GM18507 (cell line): ENCODE measurements at regions not wholly inside any gene's neighbourhood (a gene's known extent, or its start where the extent isn't known, plus 50 kb on each side); places are given as distances from the start of the nearest gene placed in this dataset.

Experiments
- DNase-seq: peaks from one replicate; pipeline ENCODE4 v3.0.0; 2011; ENCODE audit warnings: low read depth; ENCODE audit not compliant: insufficient read length; ENCODE audit errors: extremely low spot score
- FAIRE-seq: peaks from 2 replicates; lab custom pipeline; 2011; peaks lifted over from hg19 to GRCh38; lab: Jason Lieb, UNC

GRCh38 chr3:177758126-177758525 is 560.8 kb upstream of the TBL1XR1 start:
- no peak for FAIRE-seq
- no peak for DNase-seq

GRCh38 chr3:177760803-177761202 is 563.5 kb upstream of the TBL1XR1 start:
- DNase-seq: no peak
- FAIRE-seq: no peak

GRCh38 chr3:177764377-177764912 is 567.2 kb upstream of the TBL1XR1 start:
- DNase-seq: no peak
- FAIRE-seq: no peak

- no peak for FAIRE-seq
Observed at GRCh38 chr3:177764933-177765332, 567.7 kb upstream of the TBL1XR1 start.

GRCh38 chr3:177770383-177771230 is 573.3 kb upstream of the TBL1XR1 start:
- FAIRE-seq (no peak), DNase-seq (no peak)

More at GRCh38 chr3:177764933-177765332, 567.7 kb upstream of the TBL1XR1 start:
- no peak for DNase-seq

GRCh38 chr3:177771780-177772179 is 574.5 kb upstream of the TBL1XR1 start:
- FAIRE-seq: no peak
- no peak for DNase-seq

- DNase-seq: no peak
Observed at GRCh38 chr3:177772908-177773557, 575.8 kb upstream of the TBL1XR1 start.

GRCh38 chr3:177773717-177774116 is 576.4 kb upstream of the TBL1XR1 start:
- DNase-seq (no peak), FAIRE-seq (no peak)

More at GRCh38 chr3:177772908-177773557, 575.8 kb upstream of the TBL1XR1 start:
- FAIRE-seq: no peak

- FAIRE-seq: no peak
- no peak for DNase-seq
Observed at GRCh38 chr3:177776661-177777101, 579.4 kb upstream of the TBL1XR1 start.

GRCh38 chr3:177777699-177778098 is 580.4 kb upstream of the TBL1XR1 start:
- DNase-seq (peak; percentile 17), FAIRE-seq (peak; percentile 53)

GRCh38 chr3:177778633-177779032 is 581.4 kb upstream of the TBL1XR1 start:
- FAIRE-seq: no peak

GRCh38 chr3:177781686-177782161 is 584.4 kb upstream of the TBL1XR1 start:
- no peak for DNase-seq
- no peak for FAIRE-seq

More at GRCh38 chr3:177778633-177779032, 581.4 kb upstream of the TBL1XR1 start:
- DNase-seq: no peak

GRCh38 chr3:177783338-177783737 is 586.1 kb upstream of the TBL1XR1 start:
- FAIRE-seq: no peak
- DNase-seq: no peak

- FAIRE-seq (no peak), DNase-seq (no peak)
Observed at GRCh38 chr3:177783767-177784166, 586.5 kb upstream of the TBL1XR1 start.

- DNase-seq (no peak), FAIRE-seq (no peak)
Observed at GRCh38 chr3:177787279-177788041, 590.2 kb upstream of the TBL1XR1 start.

- no peak for FAIRE-seq
- DNase-seq: no peak
Observed at GRCh38 chr3:177789500-177789899, 592.2 kb upstream of the TBL1XR1 start.

GRCh38 chr3:177792311-177793030 is 595.2 kb upstream of the TBL1XR1 start:
- DNase-seq: no peak
- FAIRE-seq: no peak

GRCh38 chr3:177793451-177793850 is 596.2 kb upstream of the TBL1XR1 start:
- DNase-seq (no peak), FAIRE-seq (no peak)

- no peak for DNase-seq
- FAIRE-seq: no peak
Observed at GRCh38 chr3:177795216-177795615, 597.9 kb upstream of the TBL1XR1 start.
